Upper lobe of right lung (tissue), 1 donor: ENCODE measurements at regions not wholly inside any gene's neighbourhood (a gene's known extent, or its start where the extent isn't known, plus 50 kb on each side); places are given as distances from the start of the nearest gene placed in this dataset.
A peak's percentile ranks its signal among the peaks of the same experiment; 100 is the strongest.

ENCODE experiments used
- ATAC-seq: fragments of 200-7000 bp; cut with Tn5 transposase; one replicate; pipeline ENCODE4 v1.9.1; 2020; ENCODE audit warnings: mild to moderate bottlenecking, moderate library complexity
- DNase-seq: peaks from one replicate; pipeline ENCODE4 v3.0.0-alpha.2; 2020
- H3K27ac ChIP-seq: fragments of 200-600 bp; one replicate; pipeline ENCODE4 v1.8.0; 2022
- H3K27me3 ChIP-seq: fragments of 200-600 bp; one replicate; pipeline ENCODE4 v1.8.0; 2022; ENCODE audit warnings: mild to moderate bottlenecking
- H3K36me3 ChIP-seq: fragments of 200-600 bp; one replicate; pipeline ENCODE4 v1.8.0; 2022
- H3K4me1 ChIP-seq: fragments of 200-600 bp; one replicate; pipeline ENCODE4 v1.8.0; 2022
- H3K4me3 ChIP-seq: fragments of 200-600 bp; one replicate; pipeline ENCODE4 v1.8.0; 2022; ENCODE audit warnings: mild to moderate bottlenecking
- H3K9me3 ChIP-seq: fragments of 200-600 bp; one replicate; pipeline ENCODE4 v1.8.0; 2022
- CTCF ChIP-seq: fragments of 200-600 bp; IDR thresholded peaks from one replicate; pipeline ENCODE4 v1.8.0; 2022; ENCODE audit warnings: antibody characterized with exemption
- intact Hi-C: fragments of 100-400 bp; cut with DNase I; formaldehyde crosslinking; loops from one replicate; pipeline ENCODE4 v1.11.0; 2022
- donor health status: DM: no; HTN: yes; CAD: no; lungs with severe emphysema.

- Histone ChIP-seq H3K4me1 (peaks cover 9% of the 10 kb centered on the region), H3K27me3 (no peaks in the 10 kb centered on the region), H3K27ac (no peak overlapping the region), H3K36me3 (no peaks in the 10 kb centered on the region), H3K9me3 (no peaks in the 10 kb centered on the region), H3K4me3 (no peak overlapping the region)
- ATAC-seq (no peak), DNase-seq (no peak)
- intact Hi-C loops, result no loop called here
- TF ChIP-seq CTCF, result no peak
These were observed 545.0 kb upstream of the TBL1XR1 start for GRCh38 chr3:177742273-177742672.

DNA sequence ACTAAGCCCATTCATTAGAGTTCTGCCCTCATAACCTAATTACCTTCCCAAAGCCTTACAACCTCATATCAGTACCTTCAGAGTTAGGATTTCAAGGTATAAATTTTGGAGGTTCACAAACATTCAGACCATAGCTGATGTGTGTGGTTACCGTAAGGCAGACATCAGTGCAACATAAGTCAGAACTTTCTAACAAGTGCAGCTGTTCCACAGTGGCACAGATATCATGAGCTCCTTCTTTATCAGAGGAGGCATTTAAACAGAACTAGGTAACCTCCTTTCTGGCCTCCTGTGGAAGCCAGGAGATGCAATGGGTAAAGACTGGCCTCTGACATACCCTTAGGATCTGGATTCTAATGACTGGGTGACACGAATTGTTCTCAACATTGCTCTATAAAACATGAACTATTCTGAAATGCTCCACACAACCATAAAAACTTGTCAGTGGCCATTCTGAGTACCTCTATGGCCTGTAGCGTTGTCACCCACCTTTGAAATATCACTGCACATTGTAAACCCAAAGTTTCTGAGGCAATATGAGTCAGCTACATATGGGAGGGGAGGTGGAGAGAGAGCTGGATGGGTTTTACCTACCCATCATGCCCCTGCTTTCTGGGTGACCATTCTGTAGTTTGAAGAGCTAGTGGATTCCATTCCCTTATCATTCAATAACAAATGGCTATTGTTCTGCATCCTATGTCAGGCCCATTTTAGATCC lies 546.0 kb upstream of the TBL1XR1 start:
- Histone ChIP-seq H3K27me3 (no peaks in the 10 kb centered on the region), H3K4me3 (no peak overlapping the region), H3K4me1 (peaks cover 10% of the 10 kb centered on the region), H3K9me3 (no peaks in the 10 kb centered on the region), H3K27ac (no peak overlapping the region), H3K36me3 (no peaks in the 10 kb centered on the region)
- DNase-seq (no peak), ATAC-seq (no peak)
- intact Hi-C loops, result no loop called here
- no peak for TF ChIP-seq CTCF

DNA sequence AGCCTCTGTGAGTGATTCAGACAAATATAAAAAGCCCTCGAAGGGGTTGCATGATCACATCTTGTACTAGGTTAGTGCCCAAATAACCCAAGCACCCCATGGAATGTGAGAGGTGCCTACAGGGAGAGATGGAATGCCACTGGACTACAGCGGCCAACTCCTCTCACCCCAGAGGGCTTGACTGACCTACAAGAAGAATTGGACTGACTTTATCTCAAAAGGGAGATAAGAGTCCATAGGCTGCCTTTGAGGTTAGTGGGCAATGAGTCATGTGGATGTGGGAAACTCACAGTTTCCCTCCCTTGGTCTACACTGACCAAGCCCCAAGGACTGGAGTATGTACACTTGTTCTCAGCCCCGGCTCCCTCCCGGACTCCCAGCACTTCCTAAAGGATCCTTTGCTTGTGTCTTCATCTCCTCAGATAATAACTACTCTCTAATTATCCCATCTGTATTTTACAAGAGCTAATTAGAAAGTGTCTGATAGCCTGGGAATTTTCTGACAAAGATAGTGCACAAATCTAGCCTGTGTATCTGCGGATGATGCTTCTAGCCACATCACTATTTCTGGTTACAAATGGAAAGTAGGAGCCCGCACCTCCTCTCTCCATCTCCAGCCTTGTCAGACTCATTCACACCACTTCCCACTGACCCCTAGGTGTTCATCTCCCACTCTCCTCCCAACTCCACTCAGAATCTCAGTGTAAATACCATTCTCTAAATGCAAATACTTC lies 547.8 kb upstream of the TBL1XR1 start:
- peaks cover 10% of the 10 kb centered on the region for H3K4me1 ChIP-seq
- H3K4me3 ChIP-seq, result no peak overlapping the region
- H3K27me3 ChIP-seq, result no peaks in the 10 kb centered on the region
- H3K36me3 ChIP-seq, result no peaks in the 10 kb centered on the region
- DNase-seq (peak; percentile 66), ATAC-seq (peak; percentile 96)
- no peaks in the 10 kb centered on the region for H3K9me3 ChIP-seq
- intact Hi-C loops, result no loop called here
- H3K27ac ChIP-seq, result no peak overlapping the region
- no peak for TF ChIP-seq CTCF

GRCh38 chr3:177745607-177746005 lies 548.3 kb upstream of the TBL1XR1 start:
- Histone ChIP-seq H3K9me3 (no peaks in the 10 kb centered on the region), H3K4me1 (peaks cover 10% of the 10 kb centered on the region), H3K4me3 (no peak overlapping the region), H3K36me3 (no peaks in the 10 kb centered on the region), H3K27ac (no peak overlapping the region), H3K27me3 (no peaks in the 10 kb centered on the region)
- DNase-seq, result no peak
- intact Hi-C loops, result no loop called here
- ATAC-seq, result no peak
- no peak for TF ChIP-seq CTCF

- Histone ChIP-seq H3K9me3 (no peaks in the 10 kb centered on the region), H3K4me3 (no peak overlapping the region), H3K27ac (no peak overlapping the region), H3K27me3 (no peaks in the 10 kb centered on the region), H3K4me1 (peaks cover 10% of the 10 kb centered on the region), H3K36me3 (no peaks in the 10 kb centered on the region)
- no peak for DNase-seq
- intact Hi-C loops, result no loop called here
- TF ChIP-seq CTCF, result no peak
- ATAC-seq, result no peak
These were observed 549.2 kb upstream of the TBL1XR1 start for GRCh38 chr3:177746337-177746933.
